Stimulated activated CD8-positive, alpha-beta memory T cell treated with anti-CD3 and anti-CD28 coated beads, Interleukin-4, amount 100 ng/mL, for 1 hour (primary cell): ENCODE measurements at regions not wholly inside any gene's neighbourhood (a gene's known extent, or its start where the extent isn't known, plus 50 kb on each side); places are given as distances from the start of the nearest gene placed in this dataset.

Source experiments
- DNase-seq, 2 donors: peaks; one replicate each; pipeline ENCODE4 v3.0.0-alpha.2; 2020; ENCODE audit warnings: low read depth in 2 of 2, low spot score in 1 of 2

- DNase-seq, result no peak
Observed at GRCh38 chr11:122320671-122321070, 204.7 kb upstream of the BLID start.

- no peak for DNase-seq
Observed at GRCh38 chr11:122319691-122320620, 203.9 kb upstream of the BLID start.

GRCh38 chr11:122319085-122319484 lies 203.1 kb upstream of the BLID start:
- DNase-seq, result no peak

- no peak for DNase-seq
Observed at GRCh38 chr11:122317305-122317704, 201.3 kb upstream of the BLID start.

- no peak for DNase-seq
Observed at GRCh38 chr11:122313581-122313980, 197.6 kb upstream of the BLID start.

- no peak for DNase-seq
Observed at GRCh38 chr11:122311216-122311755, 195.3 kb upstream of the BLID start.

GRCh38 chr11:122310766-122311165 lies 194.8 kb upstream of the BLID start:
- DNase-seq, result no peak

- no peak for DNase-seq
Observed at GRCh38 chr11:122309262-122309925, 193.4 kb upstream of the BLID start.

GRCh38 chr11:122308226-122308625 lies 192.2 kb upstream of the BLID start:
- DNase-seq, result no peak

GRCh38 chr11:122307476-122308035 lies 191.5 kb upstream of the BLID start:
- no peak for DNase-seq

- DNase-seq, result no peak
Observed at GRCh38 chr11:122306831-122307391, 190.9 kb upstream of the BLID start.

- DNase-seq, result no peak
Observed at GRCh38 chr11:122305426-122306320, 189.7 kb upstream of the BLID start.

GRCh38 chr11:122304973-122305372 lies 189.0 kb upstream of the BLID start:
- DNase-seq, result no peak

- no peak for DNase-seq
Observed at GRCh38 chr11:122304306-122304705, 188.3 kb upstream of the BLID start.

GRCh38 chr11:122294041-122294440 lies 178.0 kb upstream of the BLID start:
- DNase-seq, result no peak

GRCh38 chr11:122293296-122294023 lies 177.4 kb upstream of the BLID start:
- DNase-seq, result no peak

GRCh38 chr11:122287401-122287800 lies 171.4 kb upstream of the BLID start:
- DNase-seq, result no peak

GRCh38 chr11:122285070-122285988 lies 169.3 kb upstream of the BLID start:
- no peak for DNase-seq

- no peak for DNase-seq
Observed at GRCh38 chr11:122280870-122281269, 164.9 kb upstream of the BLID start.
